Liver (tissue), 8 donors: ENCODE measurements at regions not wholly inside any gene's neighbourhood (a gene's known extent, or its start where the extent isn't known, plus 50 kb on each side); places are given as distances from the start of the nearest gene placed in this dataset.

Source experiments
- DNase-seq: peaks from one replicate; pipeline ENCODE4 v3.0.0-alpha.2; 2017; ENCODE audit warnings: low spot score
- H3K27ac ChIP-seq, 2 donors: one replicate each; pipeline ENCODE4 v1.7.0; 2013; ENCODE audit warnings: inconsistent platforms in 2 of 2, low read length in 2 of 2, control low read depth in 1 of 2, low read depth in 1 of 2, mild to moderate bottlenecking in 1 of 2
- H3K27me3 ChIP-seq, 4 donors: one replicate each; pipeline versions ENCODE4 v1.6.1 to v1.7.0; 2013; ENCODE audit warnings: low read length in 3 of 4, inconsistent platforms in 1 of 4, mild to moderate bottlenecking in 1 of 4, moderate library complexity in 1 of 4; ENCODE audit not compliant: control insufficient read depth in 4 of 4, insufficient read depth in 4 of 4
- H3K36me3 ChIP-seq, 4 donors: one replicate each; pipeline versions ENCODE4 v1.6.1 to v1.7.0; 2013; ENCODE audit warnings: low read length in 3 of 4, mild to moderate bottlenecking in 3 of 4, low read depth in 1 of 4, moderate library complexity in 1 of 4; ENCODE audit not compliant: control insufficient read depth in 4 of 4, insufficient read depth in 3 of 4
- H3K4me1 ChIP-seq, 4 donors: one replicate each; pipeline versions ENCODE4 v1.6.1 to v1.7.0; 2013; ENCODE audit warnings: low read length in 3 of 4, mild to moderate bottlenecking in 3 of 4, moderate library complexity in 1 of 4; ENCODE audit not compliant: control insufficient read depth in 4 of 4, insufficient read depth in 4 of 4
- H3K4me3 ChIP-seq, 3 donors: one replicate each; pipeline versions ENCODE4 v1.6.1 to v1.7.0; 2013; ENCODE audit warnings: low read length in 3 of 3, control low read depth in 1 of 3, low read depth in 1 of 3, mild to moderate bottlenecking in 1 of 3
- H3K9ac ChIP-seq, 2 donors: one replicate each; pipeline ENCODE4 v1.7.0; 2013; ENCODE audit warnings: low read length in 2 of 2, mild to moderate bottlenecking in 2 of 2, moderate library complexity in 2 of 2, control low read depth in 1 of 2, low read depth in 1 of 2
- H3K9me3 ChIP-seq, 4 donors: one replicate each; pipeline versions ENCODE4 v1.6.1 to v1.7.0; 2013; ENCODE audit warnings: low read length in 3 of 4; ENCODE audit not compliant: control insufficient read depth in 4 of 4
- ATF3 ChIP-seq: IDR thresholded peaks from 2 replicates; pipeline ENCODE4 v1.6.1; 2016; ENCODE audit warnings: antibody characterized with exemption
- CTCF ChIP-seq: fragments of 150-350 bp; IDR thresholded peaks from 2 replicates; pipeline ENCODE4 v1.5.1; 2017; ENCODE audit warnings: improper control_type of control experiment, low read depth, low read length; ENCODE audit not compliant: missing input control
- EGR1 ChIP-seq, 2 donors: IDR thresholded peaks; 2 replicates each; pipeline ENCODE4 v1.6.1; 2016 to 2018; ENCODE audit warnings: antibody characterized with exemption in 2 of 2, low read depth in 2 of 2
- FOXA1 ChIP-seq: IDR thresholded peaks from 2 replicates; pipeline ENCODE4 v1.6.1; 2016; ENCODE audit warnings: antibody characterized with exemption
- FOXA2 ChIP-seq: IDR thresholded peaks from 2 replicates; pipeline ENCODE4 v1.6.1; 2016; ENCODE audit warnings: antibody characterized with exemption
- GABPA ChIP-seq, 2 donors: IDR thresholded peaks in 1 of 2; conservative IDR thresholded peaks in 1 of 2; 2 replicates each; pipeline ENCODE4 v1.6.1; 2016; ENCODE audit warnings: antibody characterized with exemption in 2 of 2, mild to moderate bottlenecking in 1 of 2, moderate library complexity in 1 of 2
- HNF4A ChIP-seq, 2 donors: conservative IDR thresholded peaks; 2 replicates each; pipeline ENCODE4 v1.6.1; 2016; ENCODE audit warnings: antibody characterized with exemption in 2 of 2, mild to moderate bottlenecking in 2 of 2
- HNF4G ChIP-seq: IDR thresholded peaks from 2 replicates; pipeline ENCODE4 v1.6.1; 2016; ENCODE audit warnings: antibody characterized with exemption
- JUND ChIP-seq, 2 donors: IDR thresholded peaks; 2 replicates each; pipeline ENCODE4 v1.6.1; 2016; ENCODE audit warnings: antibody characterized with exemption in 2 of 2
- MAX ChIP-seq: IDR thresholded peaks from 2 replicates; pipeline ENCODE4 v1.6.1; 2016; ENCODE audit warnings: antibody characterized with exemption
- NR2F2 ChIP-seq: IDR thresholded peaks from 2 replicates; pipeline ENCODE4 v1.6.1; 2016; ENCODE audit warnings: antibody characterized with exemption
- RAD21 ChIP-seq, 2 donors: IDR thresholded peaks; 2 replicates each; pipeline ENCODE4 v1.6.1; 2016; ENCODE audit warnings: antibody characterized with exemption in 2 of 2, mild to moderate bottlenecking in 2 of 2
- REST ChIP-seq: IDR thresholded peaks from 2 replicates; pipeline ENCODE4 v1.6.1; 2016; ENCODE audit warnings: antibody characterized with exemption, mild to moderate bottlenecking
- RXRA ChIP-seq, 2 donors: IDR thresholded peaks; 2 replicates each; pipeline ENCODE4 v1.6.1; 2017 to 2018; ENCODE audit warnings: antibody characterized with exemption in 2 of 2, mild to moderate bottlenecking in 1 of 2
- SP1 ChIP-seq: IDR thresholded peaks from 2 replicates; pipeline ENCODE4 v1.6.1; 2018; ENCODE audit warnings: antibody characterized with exemption, mild to moderate bottlenecking
- YY1 ChIP-seq: IDR thresholded peaks from 2 replicates; pipeline ENCODE4 v1.6.1; 2016; ENCODE audit warnings: antibody characterized with exemption, mild to moderate bottlenecking
- WGBS: extraction: QIAGEN DNeasy Blood & Tissue Kit; methylation state at CpG from one replicate; pipeline ENCODE4 v1.1.7; 2013; 5-methylcytosine and 5-hydroxymethylcytosine counted together
- donor health status: healthy.
- donor health status: healthy.
- donor health status: healthy.
- donor health status: healthy.
- donor health status: healthy.

GRCh38 chr7:106791526-106791925 is 73.6 kb upstream of the PIK3CG start:
- Histone ChIP-seq H3K4me3 (no peak overlapping the region), H3K36me3 (no peaks in the 10 kb centered on the region), H3K9me3 (no peaks in the 10 kb centered on the region), H3K27ac (no peak overlapping the region), H3K27me3 (peaks cover 0 to 3% (median 0%) of the 10 kb centered on the region in 4 donors), H3K4me1 (no peaks in the 10 kb centered on the region), H3K9ac (no peak overlapping the region)
- no peak for DNase-seq
- TF ChIP-seq FOXA2 (no peak), SP1 (no peak), HNF4G (no peak), YY1 (no peak), NR2F2 (no peak), EGR1 (IDR thresholded peaks at IDR 0.05; ENCODE audit: low read depth in 2 of 2) (no peak), GABPA (IDR thresholded peaks at IDR 0.05 in 1 of 2, conservative IDR thresholded peaks at IDR 0.05 in 1 of 2) (no peak), ATF3 (no peak), FOXA1 (no peak), CTCF (no peak), JUND (IDR thresholded peaks at IDR 0.05) (no peak), MAX (no peak), RXRA (IDR thresholded peaks at IDR 0.05) (no peak), HNF4A (conservative IDR thresholded peaks at IDR 0.05) (no peak), RAD21 (IDR thresholded peaks at IDR 0.05) (no peak), REST (no peak)
- WGBS: 68% methylated on average over 4 of the region's 4 CpGs

- Histone ChIP-seq H3K9ac (no peak overlapping the region), H3K27ac (no peak overlapping the region), H3K9me3 (no peaks in the 10 kb centered on the region), H3K36me3 (no peaks in the 10 kb centered on the region), H3K4me1 (no peaks in the 10 kb centered on the region), H3K4me3 (no peak overlapping the region), H3K27me3 (peaks cover 0 to 3% (median 0%) of the 10 kb centered on the region in 4 donors)
- 57% methylated on average over 8 of the region's 8 CpGs for WGBS
- no peak for DNase-seq
- no peak for TF ChIP-seq RXRA (IDR thresholded peaks at IDR 0.05)
- TF ChIP-seq NR2F2: no peak
Observed at GRCh38 chr7:106792233-106792926, 72.7 kb upstream of the PIK3CG start.
